NCI-H1930 (cell line): ENCODE measurements at regions not wholly inside any gene's neighbourhood (a gene's known extent, or its start where the extent isn't known, plus 50 kb on each side); places are given as distances from the start of the nearest gene placed in this dataset.
A peak's percentile ranks its signal among the peaks of the same experiment; 100 is the strongest.

Experiments
- DNase-seq, 2 experiments: peaks; one replicate each; lab custom pipeline; 2025; lab: John Stamatoyannopoulos, UW

DNA sequence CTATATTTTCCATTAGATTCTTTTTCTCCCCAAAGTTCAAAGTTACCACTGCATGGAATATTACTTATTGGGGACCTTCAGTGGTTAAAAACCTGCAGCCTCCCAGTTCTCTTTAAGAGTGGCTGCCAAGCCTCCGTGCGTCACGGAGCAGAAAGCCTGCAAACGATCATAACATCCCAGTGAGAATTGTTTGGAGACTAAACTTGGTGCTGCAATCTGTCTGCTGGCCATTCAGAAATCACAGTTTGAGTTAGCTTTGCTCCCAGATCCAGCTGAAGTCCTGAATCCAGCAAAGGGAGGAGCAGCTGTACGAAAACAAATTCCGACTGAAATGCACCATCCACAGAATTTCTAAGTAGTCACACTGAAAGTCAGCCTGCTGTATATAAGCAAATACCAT, 213.5 kb upstream of the PDE10A start:
- DNase-seq = no peak

DNA sequence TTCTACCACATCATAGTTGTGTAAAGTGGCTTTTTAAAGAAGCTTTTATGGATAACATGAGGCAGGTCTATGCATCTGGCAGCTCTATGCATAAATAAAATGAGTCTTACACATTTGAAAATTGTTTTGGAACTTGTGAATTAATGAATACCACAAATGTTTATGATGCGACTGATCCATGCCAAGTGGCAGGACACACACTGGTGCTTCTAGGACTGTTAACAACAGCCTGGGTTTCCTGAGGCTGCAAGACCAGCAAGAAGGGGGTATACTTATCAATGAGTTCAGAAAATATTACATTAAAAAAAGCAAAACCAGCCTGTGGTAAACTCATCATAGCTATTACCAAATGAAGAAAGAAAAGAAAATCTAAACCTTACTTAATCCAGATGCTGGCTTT, 212.9 kb upstream of the PDE10A start:
- DNase-seq = no peak

DNA sequence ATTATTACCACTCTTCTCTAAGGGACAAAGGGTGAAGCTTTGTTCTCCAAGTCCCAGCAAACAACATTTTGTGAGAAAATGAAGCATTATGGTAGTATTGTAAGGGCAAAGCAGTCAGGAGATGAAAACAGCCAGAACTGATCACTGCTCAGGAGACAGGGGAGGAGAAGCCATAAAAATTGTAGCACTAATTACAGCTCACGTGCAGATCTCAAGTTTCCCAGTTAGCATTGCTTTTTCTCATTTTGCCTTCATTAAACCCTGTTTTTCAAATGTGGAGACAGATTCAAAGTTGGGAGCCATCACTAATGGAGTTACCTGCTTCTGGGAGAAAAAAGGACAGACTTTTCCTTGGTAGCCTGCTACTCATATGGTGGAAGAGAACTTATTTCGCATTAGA, 210.9 kb upstream of the PDE10A start:
- DNase-seq = no peak

DNA sequence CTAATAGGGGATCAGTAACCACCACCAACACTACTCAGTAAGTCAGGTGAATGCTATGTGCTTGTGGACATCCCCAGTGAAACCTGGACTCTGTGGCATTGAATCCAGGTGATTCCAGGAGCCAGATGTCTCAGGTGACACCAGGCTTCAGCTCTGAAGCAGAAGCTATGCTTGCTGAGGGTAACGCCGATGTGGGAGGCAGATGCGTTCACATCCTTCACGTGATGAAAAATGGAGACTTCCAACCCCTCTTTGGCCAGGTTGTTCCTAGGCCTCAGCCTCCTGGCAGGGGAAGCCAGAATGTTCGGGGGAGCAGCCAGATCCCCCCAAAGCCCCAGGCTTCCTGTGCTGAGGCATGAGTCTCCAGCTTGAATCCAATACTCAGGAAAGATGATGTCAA, 209.8 kb upstream of the PDE10A start:
- no peak for DNase-seq

DNA sequence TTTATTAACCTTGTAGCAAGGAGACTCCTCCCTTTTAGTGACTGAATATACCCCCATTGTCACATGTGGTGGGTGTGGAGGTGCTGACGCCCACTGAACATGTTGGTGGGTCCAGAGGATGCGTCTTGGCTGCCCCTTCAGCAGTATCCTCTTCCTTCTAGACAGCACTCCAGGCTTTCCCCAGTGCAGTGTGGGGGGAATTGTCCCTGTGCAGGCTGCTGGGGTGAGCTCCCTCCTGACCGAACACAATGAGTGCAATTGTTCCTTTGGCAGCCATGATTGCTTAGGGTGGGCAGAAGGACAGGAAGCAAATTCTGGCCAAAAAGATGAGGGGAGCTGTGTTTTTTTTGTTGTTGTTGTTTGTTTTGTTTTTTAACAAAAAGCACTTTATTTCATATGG, 209.3 kb upstream of the PDE10A start:
- no peak for DNase-seq

DNA sequence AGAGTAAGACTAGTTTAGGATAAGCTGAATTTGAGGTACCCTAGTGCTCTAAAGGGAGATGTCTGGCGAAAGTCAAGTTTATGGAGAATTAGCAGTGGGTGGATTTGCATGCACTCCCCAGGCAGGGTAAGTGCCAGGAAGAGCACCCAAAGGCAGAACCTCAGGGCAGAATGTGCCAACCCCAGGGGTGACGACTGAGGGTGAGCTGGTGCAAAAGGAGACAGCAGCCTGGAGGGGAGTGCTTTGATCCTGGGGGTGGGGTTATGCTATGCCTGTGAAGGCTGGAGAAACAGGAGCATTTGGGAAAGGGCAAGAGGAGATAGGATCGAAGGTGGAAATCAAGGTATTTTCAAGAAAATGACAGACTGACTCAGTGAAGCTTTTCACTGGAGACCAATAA, 208.5 kb upstream of the PDE10A start:
- no peak for DNase-seq

DNA sequence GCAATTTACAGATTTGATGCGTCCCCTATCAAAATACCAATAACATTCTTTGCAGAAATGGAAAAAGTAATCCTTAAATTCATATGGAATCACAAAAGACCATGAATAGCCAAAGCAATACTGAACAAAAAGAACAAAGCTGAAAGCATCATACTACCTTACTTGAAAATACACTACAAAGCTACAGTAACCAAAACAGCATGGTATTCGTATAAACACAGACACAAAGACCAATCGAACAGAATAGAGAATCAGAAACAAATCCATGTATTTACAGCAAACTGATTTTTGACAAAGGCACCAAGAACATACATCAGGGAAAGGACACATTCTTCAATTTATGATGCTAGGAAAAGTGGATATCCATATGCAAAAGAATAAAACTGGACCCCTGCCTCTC, 206.5 kb upstream of the PDE10A start:
- no peak for DNase-seq

DNA sequence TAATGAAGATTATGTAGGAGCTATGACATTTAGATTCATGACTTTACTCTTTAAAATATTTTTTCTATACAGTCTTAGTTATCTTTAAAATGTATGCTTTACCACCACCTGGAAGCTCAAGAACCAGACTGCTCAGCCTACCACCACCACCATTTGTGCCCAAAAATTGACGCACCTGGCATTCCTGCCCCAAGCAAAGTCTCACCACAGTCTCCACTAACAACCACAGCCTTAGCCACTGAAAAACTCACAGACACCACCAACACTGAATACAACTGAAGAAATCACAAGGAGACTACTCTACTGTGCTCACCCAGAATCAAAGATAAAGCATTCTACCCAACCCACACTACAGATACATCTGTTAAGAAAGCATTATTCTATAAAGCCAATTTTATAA, 201.9 kb upstream of the PDE10A start:
- no peak for DNase-seq

DNA sequence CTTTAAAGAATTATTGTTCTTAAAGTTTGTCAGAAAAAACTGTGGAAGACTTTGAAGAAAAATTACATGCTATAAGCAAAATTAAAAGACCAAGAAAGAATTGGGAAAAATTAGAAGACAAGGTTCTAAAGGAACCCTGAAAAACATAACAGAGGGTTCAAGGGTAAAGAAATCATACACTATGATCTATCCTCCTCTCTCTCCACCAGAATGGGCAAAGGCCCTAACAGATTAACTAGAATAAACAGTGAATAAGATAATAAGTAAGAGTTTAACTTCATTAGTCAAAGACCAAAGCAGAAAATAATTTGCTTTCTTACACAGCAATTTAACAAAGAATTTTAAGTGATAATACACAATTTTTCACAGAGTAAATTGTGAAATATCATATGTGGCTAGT, 201.2 kb upstream of the PDE10A start:
- DNase-seq = no peak

DNA sequence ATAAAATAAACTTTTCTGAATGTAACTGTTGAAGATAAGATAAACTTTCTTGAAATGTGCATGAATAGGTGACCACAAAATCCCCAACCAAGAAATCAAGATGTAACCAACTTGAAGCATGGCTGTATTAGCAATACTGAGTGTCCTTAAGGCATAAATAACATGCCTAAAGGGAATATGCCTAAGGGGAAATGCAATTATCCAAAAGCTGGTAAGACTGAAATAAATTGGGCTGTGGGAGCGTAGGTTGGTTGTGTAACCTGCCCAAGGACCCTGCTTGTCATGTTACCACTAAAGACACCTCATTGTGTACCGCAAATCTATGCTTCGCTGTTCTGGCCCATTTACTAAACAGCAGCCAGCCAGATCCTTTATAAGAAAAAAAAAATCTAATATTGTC, 200.8 kb upstream of the PDE10A start:
- DNase-seq = no peak

DNA sequence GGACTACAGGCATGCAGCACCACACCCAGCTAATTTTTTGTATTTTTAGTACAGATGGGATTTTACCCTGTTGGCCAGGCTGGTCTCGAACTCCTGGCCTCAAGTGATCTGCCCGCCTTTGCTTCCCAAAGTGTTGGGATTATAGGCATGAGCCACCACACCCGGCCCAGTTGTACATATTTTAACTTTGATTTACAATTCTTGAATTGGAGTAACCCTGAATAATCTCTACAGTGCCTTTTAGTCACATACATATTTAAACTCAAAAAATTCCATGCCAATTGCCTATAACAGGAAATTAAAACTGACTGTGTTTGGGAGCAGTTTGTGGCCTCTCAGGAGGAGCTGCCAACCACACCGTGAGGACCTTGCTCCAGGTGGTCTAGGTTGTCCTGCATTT, 199.8 kb upstream of the PDE10A start:
- DNase-seq = no peak

DNA sequence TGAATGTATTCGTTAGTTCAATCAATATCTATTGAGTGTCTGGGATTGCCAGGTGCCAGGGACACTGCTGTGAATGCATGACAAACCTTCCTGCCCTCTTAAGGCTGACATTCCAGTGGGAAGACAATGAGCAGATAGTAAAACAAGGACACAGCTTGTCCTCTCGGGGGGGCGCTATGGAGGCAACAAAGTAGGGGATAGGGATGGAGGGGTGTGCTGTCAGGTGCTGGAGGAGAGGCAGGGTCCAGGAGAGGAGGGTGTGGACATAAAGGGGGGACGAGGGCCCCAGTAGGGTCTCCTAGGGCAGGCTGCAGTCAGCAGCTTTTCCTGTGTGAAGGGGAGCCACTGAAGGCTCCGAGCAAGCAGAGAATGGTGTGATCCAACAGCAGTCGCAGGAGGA, 198.2 kb upstream of the PDE10A start:
- no peak for DNase-seq

DNA sequence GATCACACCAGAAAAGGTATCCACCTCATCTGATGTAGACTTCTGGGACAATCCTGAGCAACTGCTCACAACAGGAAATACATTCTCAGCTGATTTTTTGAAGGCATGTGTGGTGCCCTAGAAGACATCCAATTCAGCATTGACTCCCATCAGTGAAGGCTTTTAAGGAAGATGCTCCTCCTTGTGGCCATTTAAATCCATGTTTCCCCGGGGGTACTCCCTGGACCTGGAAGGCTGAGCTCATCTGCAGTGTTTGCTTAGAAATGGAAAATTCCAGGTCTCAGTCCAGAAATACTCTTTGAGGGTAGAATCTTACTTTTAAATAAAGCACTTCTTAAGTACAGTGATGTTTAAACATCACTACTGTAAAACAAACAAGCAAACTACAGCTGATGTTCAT, 195.5 kb upstream of the PDE10A start:
- no peak for DNase-seq

DNA sequence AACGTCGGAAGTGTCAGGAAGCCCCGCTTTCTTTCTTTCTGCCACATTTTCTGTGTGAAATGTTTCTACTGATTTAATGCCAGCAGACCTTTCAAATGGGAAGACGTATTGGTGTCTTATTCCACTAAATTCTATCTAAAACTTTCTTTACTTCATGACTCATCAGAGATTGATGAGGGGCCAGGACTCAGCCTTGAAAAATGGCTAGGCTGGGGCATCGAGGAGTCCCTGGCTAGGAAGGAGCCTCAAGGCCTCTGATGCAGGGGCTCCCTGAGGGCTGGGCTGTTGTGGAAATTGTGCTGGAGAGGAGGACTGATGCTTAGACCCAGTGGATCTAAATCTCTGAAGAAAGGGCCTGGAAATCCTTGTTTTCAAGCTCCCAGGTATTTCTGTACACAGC, 192.8 kb upstream of the PDE10A start:
- DNase-seq = no peak

DNA sequence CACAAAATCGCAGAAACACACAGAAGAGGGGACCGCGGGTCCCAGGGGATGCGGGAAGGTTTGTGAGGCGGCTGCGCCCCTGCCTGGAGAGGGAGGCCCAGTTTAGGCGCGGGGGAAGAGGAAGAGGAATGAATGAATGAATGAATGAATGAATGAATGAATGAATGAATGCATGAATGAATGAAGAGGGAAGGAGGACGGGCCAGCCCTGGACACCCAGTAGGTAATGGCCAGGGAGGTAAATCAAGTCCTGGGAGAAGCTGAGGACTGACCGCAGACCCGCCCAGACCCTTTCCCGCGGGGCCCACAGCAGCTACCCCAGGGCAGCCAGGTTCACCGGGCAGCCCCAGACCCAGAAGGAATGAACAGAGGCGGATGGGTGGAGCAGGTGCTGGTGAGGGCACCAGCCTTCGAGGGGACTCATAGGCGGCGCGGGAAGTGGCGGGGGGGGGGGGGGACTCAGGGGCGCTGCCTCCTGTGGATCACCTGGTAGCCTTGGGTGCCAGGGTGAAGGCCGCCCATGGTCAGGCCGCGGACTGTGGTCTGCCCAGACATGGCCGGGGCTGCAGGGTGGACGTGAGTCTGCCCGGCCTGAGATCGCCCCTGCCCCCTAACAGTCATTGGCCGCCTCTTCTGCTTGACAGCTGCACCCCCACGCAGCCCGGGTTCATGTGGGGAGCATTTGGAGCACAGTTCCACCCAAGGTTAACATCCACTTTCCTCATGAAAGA, 192.0 kb upstream of the PDE10A start:
- no peak for DNase-seq

DNA sequence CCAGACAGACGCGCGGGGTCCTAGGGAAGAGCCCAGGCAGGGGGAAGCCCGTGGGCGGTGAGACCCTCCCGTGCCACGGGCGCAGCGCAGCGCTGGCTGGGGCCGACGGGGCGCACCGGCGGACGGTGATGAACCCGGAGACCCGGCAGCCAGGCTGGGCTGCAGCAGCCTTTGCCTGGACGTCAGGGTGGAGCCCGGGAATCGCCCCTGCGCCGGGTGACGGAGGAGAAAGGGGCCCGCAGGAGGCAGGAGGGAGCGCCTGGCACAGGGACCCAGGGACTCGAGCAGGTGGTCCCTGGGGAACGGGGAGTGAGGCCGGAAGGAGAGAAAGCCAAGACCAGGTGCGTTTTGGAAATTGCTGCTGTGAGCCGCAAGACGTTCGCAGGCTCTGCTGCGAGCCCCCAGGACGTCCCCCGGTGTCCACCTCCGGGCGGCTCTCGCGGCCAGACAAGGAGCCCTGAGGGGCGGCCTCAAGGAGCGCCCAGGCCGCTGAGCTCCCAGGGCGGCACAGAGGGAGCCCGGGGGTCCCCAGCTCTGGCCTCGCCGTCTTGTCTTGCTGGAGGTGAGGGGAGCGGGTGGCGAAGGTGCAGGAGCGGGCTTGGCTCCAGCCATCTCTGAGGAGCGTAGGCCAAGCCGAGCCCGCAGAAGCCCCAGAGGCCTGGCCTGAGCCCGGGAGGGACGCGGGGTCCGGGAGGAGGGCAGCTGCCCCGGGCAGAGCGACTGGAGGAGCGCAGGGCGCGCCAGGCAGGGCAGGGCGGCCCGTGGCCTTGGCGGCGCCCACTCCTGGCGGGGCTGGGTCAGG, 191.2 kb upstream of the PDE10A start:
- DNase-seq = no peak

DNA sequence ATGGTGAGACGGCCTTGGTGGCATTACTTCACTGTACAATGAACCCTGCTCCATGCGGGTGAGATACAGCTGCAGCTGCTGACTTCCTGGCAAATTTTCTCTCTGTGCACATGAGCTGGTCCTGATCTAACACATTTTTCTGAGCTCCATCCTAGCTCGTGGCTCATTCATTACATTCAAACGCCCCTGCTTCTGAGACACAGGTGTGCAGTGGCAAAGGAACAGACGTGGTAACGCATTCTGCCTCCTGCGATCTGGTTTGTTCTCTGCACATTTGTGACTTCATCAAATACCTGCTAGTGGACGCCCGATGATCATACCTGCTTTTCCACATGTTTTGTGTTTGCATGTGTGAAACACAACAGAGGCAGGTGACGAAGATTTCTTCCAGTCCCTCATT, 189.6 kb upstream of the PDE10A start:
- DNase-seq = no peak

DNA sequence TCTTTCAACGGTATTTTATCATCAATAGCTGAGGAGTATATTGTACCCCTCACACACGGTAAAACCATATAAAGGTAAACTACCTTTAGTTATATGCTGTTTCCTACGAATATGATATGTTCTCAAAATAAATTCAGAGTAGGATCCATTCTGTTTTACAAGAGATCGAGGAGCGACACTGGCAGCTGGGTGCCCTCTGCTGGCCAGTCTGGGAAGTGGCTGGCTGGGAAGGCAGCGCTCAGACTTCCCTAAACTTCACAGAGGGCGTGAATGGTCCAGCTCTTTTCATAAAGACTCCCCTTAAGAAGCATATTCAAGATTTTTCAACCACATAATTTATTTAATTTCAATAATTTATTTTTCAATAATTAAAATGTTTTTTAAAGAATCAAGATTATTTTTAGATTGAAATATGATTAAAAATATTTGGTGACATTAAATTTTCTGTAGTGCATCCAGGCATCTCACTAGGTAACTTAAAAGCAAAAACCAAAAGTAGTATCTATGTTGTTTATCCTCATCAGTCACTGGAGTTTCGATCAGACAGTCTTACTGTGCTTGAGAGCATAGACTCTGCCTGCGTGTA, 187.5 kb upstream of the PDE10A start:
- DNase-seq = peak in 1 of 2 experiments; percentile 8

DNA sequence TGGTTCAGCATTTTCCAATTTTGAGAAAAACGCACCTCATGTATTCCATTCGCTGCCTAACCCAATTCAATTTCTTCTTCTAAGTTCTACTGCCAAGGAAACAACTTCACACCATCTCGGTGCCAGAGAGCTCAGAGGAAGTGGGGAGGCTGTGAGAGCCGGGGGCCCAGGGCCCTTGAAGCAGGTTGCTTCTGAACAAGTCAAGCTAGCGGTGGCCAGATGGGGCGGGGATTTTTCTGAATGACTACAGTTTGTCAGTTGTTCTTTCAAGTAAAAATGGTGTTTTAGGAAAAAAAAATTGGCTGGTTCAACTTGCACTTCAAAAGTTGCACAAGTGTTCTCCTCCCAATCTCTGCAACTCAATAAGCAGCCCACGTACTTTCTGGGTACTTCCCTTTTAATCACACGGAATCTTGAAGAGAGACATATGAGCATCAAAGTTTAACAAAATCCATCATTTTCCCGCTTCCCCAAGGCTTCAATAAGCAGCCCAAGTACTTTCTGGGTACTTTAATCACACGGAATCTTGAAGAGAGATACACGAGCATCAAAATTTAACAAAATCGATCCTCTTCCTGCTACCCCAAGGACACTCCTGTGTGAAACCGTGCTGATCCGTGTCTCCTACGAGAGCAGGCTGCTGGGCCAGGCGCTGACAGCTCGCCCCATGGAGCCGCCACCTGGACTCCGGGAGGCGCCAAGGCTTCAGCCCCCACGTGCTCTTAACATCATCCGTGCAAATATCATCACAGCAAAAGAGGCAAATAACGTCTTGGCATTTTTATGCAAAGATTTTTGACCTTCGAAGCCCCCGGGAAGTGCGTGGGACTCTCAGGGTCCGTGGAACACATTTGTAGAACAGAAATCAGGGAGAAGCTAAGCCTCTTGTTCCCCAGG, 186.7 kb upstream of the PDE10A start:
- DNase-seq = no peak

DNA sequence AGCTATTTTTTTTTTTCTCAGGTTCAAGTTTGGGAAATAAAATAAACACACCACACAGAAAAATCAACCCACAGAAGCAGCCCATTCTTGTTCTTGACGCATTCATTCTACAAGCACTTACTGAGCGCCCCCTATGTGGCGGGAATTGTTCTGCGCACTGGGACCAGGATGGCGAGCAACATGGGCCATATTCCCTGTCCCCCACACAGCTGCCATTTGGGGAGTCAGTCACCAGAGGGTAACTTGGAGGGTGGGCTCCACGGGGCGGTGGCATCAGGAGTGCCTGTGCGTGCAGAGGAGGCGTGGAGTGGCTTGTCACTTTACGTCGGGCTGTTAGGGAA, 185.0 kb upstream of the PDE10A start:
- no peak for DNase-seq

DNA sequence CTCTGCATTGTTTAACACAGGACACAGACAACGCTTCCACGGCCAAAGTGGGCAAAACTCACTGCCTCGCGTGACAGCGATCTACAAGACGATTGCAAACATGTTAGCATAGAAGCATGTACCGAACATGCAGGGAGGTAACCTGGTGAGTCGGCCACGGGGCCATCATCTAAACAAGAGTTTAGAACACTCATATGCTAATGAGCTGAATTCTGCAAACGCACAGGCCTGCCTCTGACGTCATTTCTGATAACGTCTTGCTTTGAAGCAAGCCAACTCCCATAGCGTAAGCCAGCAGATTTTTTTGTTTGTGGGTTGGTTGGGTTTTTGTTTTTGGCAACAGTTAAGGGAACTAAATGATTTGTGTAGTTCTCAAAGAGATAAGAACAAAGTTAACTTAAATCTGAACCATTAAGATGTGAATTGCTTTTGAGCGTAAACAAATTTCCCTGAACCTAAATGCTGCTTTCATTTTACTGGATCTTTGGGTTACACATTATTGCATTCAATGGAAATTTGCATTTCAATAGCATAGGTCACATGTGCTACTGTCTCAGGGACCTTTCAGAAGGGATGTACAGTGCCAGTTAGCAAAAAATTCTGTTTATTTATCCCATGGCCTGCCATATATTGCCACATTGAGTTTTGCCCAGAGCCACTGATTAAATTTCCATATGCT, 184.5 kb upstream of the PDE10A start:
- DNase-seq = no peak
